ENCODE measurements at regions not wholly inside any gene's neighbourhood (a gene's known extent, or its start where the extent isn't known, plus 50 kb on each side); places are given as distances from the start of the nearest gene placed in this dataset.

- H3K27me3 Mint-ChIP-seq: no peaks in the 10 kb centered on the region
Measured at GRCh38 chr1:163837206-163837605, 515.5 kb downstream of the NUF2 start.

DNA sequence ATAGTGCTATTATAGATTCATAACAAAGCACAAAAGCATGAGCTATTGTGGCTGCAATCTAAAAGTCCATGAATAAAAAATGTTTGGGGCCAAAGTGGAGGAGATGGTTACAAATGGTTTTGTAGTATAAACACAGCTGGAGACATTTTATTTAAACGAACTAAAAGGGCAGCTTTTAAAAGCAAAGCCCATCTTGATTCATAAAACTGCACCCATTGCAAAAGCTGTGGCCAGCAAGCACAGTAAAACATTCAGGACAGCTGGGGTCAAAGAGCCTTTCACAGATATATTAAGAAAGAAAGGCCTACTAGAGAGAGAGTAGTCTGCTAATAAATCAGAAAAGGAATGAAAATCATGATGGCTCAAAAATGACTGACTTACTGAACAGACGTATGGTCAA is 520.8 kb downstream of the NUF2 start:
- no peak for TF ChIP-seq CTCF (IDR thresholded peaks at IDR 0.05)
- ATAC-seq (ENCODE audit: low read depth): no peak
- no peaks in the 10 kb centered on the region for H3K4me1 Mint-ChIP-seq

More at GRCh38 chr1:163837206-163837605, 515.5 kb downstream of the NUF2 start:
- Mint-ChIP-seq H3K4me3 (no peak overlapping the region), H3K9me3 (peaks cover 2% of the 10 kb centered on the region), H3K27ac (no peak overlapping the region), H3K36me3 (ENCODE audit: low read depth) (no peaks in the 10 kb centered on the region), H3K4me1 (no peaks in the 10 kb centered on the region)
- intact Hi-C loops (cut with micrococcal nuclease): no loop called here
- TF ChIP-seq CTCF (IDR thresholded peaks at IDR 0.05): no peak
- POLR2A ChIA-PET: no interaction called here
- CTCF ChIA-PET: no interaction called here
- DNase-seq (no peak), ATAC-seq (ENCODE audit: low read depth) (no peak)

GRCh38 chr1:163844459-163844858 is 522.7 kb downstream of the NUF2 start:
- no peak for TF ChIP-seq CTCF (IDR thresholded peaks at IDR 0.05)
- H3K4me1 Mint-ChIP-seq: no peaks in the 10 kb centered on the region
- H3K27ac Mint-ChIP-seq: no peak overlapping the region
- DNase-seq (no peak), ATAC-seq (ENCODE audit: low read depth) (no peak)
- no peaks in the 10 kb centered on the region for H3K27me3 Mint-ChIP-seq
- intact Hi-C loops (cut with micrococcal nuclease): no loop called here
- CTCF ChIA-PET: no interaction called here
- no peak overlapping the region for H3K4me3 Mint-ChIP-seq
- no peaks in the 10 kb centered on the region for H3K36me3 Mint-ChIP-seq (ENCODE audit: low read depth)
- POLR2A ChIA-PET: no interaction called here
- peaks cover 4% of the 10 kb centered on the region for H3K9me3 Mint-ChIP-seq

More for the DNA sequence above, 520.8 kb downstream of the NUF2 start:
- no peak overlapping the region for H3K4me3 Mint-ChIP-seq
- no peaks in the 10 kb centered on the region for H3K36me3 Mint-ChIP-seq (ENCODE audit: low read depth)
- intact Hi-C loops (cut with micrococcal nuclease): no loop called here
- ChIA-PET POLR2A (no interaction called here), CTCF (no interaction called here)
- H3K27me3 Mint-ChIP-seq: no peaks in the 10 kb centered on the region
- H3K9me3 Mint-ChIP-seq: peaks cover 4% of the 10 kb centered on the region
- no peak overlapping the region for H3K27ac Mint-ChIP-seq
- DNase-seq: no peak

DNA sequence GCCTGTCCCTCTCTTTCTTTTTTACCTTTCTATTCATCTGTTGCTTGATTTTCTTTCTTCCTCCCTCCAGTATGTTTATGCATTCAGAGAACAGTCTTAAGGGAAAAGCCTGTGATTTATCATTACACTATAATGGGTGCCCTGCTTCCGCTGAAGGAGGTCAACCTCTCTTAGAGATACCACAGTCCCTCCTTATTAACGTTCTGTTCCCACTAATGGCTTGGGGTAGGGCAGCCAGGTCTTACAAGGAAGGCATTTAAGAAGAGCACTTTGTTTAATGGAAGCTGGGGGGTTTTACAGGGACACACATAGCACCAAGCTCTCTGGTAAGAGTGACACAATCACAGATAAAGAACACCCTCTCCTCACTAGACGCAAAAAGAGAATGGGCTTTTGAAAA is 523.5 kb downstream of the NUF2 start:
- DNase-seq: no peak
- no peak for TF ChIP-seq CTCF (IDR thresholded peaks at IDR 0.05)
- CTCF ChIA-PET: no interaction called here
- intact Hi-C loops (cut with micrococcal nuclease): no loop called here
- no peak for ATAC-seq (ENCODE audit: low read depth)
- no peaks in the 10 kb centered on the region for H3K27me3 Mint-ChIP-seq
- peaks cover 4% of the 10 kb centered on the region for H3K9me3 Mint-ChIP-seq
- H3K4me3 Mint-ChIP-seq: no peak overlapping the region
- POLR2A ChIA-PET: no interaction called here
- no peak overlapping the region for H3K27ac Mint-ChIP-seq
- no peaks in the 10 kb centered on the region for H3K36me3 Mint-ChIP-seq (ENCODE audit: low read depth)
- H3K4me1 Mint-ChIP-seq: no peaks in the 10 kb centered on the region

DNA sequence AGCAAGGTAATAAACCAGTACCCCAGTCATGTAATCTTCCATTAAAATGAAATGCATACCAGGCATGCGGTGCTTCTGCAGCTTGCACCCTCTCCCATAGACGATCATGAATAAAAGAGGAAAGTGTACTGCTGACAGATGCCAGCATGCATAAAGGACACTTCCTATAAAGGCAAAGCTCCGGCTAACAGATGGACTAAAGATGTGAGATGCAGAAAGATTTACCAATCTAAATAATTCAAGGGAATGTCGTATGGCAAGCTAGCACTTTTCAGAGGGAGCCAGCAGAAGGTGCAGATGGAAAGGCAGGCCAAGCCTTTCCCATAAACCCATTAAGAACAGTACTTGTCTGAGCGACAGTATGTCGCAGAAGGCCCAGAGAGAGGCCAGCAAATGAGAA is 542.0 kb downstream of the NUF2 start:
- ChIA-PET POLR2A (no interaction called here), CTCF (no interaction called here)
- Mint-ChIP-seq H3K27me3 (no peaks in the 10 kb centered on the region), H3K36me3 (ENCODE audit: low read depth) (no peaks in the 10 kb centered on the region), H3K9me3 (peaks cover 6% of the 10 kb centered on the region), H3K27ac (no peak overlapping the region), H3K4me1 (no peaks in the 10 kb centered on the region), H3K4me3 (no peak overlapping the region)
- intact Hi-C loops (cut with micrococcal nuclease): no loop called here
- TF ChIP-seq CTCF (IDR thresholded peaks at IDR 0.05): no peak
- no peak for ATAC-seq (ENCODE audit: low read depth)
- no peak for DNase-seq

Data from activated B cell treated with CpG ODN at 0.5 μM for 24 hours (primary cell).